ENCODE measurements at regions not wholly inside any gene's neighbourhood (a gene's known extent, or its start where the extent isn't known, plus 50 kb on each side); places are given as distances from the start of the nearest gene placed in this dataset.

GRCh38 chr2:157184161-157184895 lies 73.2 kb upstream of the GALNT5 start:
- DNase-seq (ENCODE audit: low spot score): no peak

- DNase-seq (ENCODE audit: low spot score): no peak
Observed at GRCh38 chr2:157185476-157186227, 71.9 kb upstream of the GALNT5 start.

- DNase-seq (ENCODE audit: low spot score): no peak
Observed at GRCh38 chr2:157190151-157190550, 67.4 kb upstream of the GALNT5 start.

- DNase-seq (ENCODE audit: low spot score): no peak
Observed at GRCh38 chr2:157191186-157191585, 66.3 kb upstream of the GALNT5 start.

- DNase-seq (ENCODE audit: low spot score): no peak
Observed at GRCh38 chr2:157192445-157193423, 64.8 kb upstream of the GALNT5 start.

GRCh38 chr2:157193461-157193860 lies 64.0 kb upstream of the GALNT5 start:
- DNase-seq (ENCODE audit: low spot score): no peak

- DNase-seq (ENCODE audit: low spot score): no peak
Observed at GRCh38 chr2:157194097-157194688, 63.3 kb upstream of the GALNT5 start.

- no peak for DNase-seq (ENCODE audit: low spot score)
Observed at GRCh38 chr2:157194844-157195243, 62.7 kb upstream of the GALNT5 start.

GRCh38 chr2:157196956-157197355 lies 60.5 kb upstream of the GALNT5 start:
- DNase-seq (ENCODE audit: low spot score): no peak

GRCh38 chr2:157197848-157198247 lies 59.7 kb upstream of the GALNT5 start:
- no peak for DNase-seq (ENCODE audit: low spot score)

- DNase-seq (ENCODE audit: low spot score): no peak
Observed at GRCh38 chr2:157203651-157204050, 53.9 kb upstream of the GALNT5 start.

GRCh38 chr2:157204401-157204800 lies 53.1 kb upstream of the GALNT5 start:
- DNase-seq (ENCODE audit: low spot score): no peak

- no peak for DNase-seq (ENCODE audit: low spot score)
Observed at GRCh38 chr2:157206916-157207315, 50.6 kb upstream of the GALNT5 start.

Measured in mucosa of gallbladder (tissue), 1 donor.